IMR-90 (cell line): ENCODE measurements at regions not wholly inside any gene's neighbourhood (a gene's known extent, or its start where the extent isn't known, plus 50 kb on each side); places are given as distances from the start of the nearest gene placed in this dataset.
"Not testable (repeated sequence)": the region's sequence is repeated elsewhere in the genome, so short reads cannot be mapped to it uniquely, and the experiment has no call there.

Experiments used
- CEBPB ChIP-seq: IDR thresholded peaks from 2 replicates; pipeline ENCODE4 v1.6.1; 2012; ENCODE audit warnings: low read depth, low read length, improper control_type of control experiment
- MAFK ChIP-seq: IDR thresholded peaks from 2 replicates; pipeline ENCODE4 v1.6.1; 2012; ENCODE audit warnings: low read depth, low read length, improper control_type of control experiment
- MAZ ChIP-seq: IDR thresholded peaks from 2 replicates; pipeline ENCODE4 v1.6.1; 2012; ENCODE audit warnings: low read depth, mild to moderate bottlenecking, low read length, improper control_type of control experiment, moderate library complexity, borderline replicate concordance
- MXI1 ChIP-seq: IDR thresholded peaks from 2 replicates; pipeline ENCODE4 v1.6.1; 2012; ENCODE audit warnings: low read depth, mild to moderate bottlenecking, low read length, moderate library complexity, borderline replicate concordance
- NFE2L2 ChIP-seq: fragments of 150-350 bp; IDR thresholded peaks from 2 replicates; pipeline ENCODE4 v1.6.1; 2016; ENCODE audit warnings: low read depth, mild to moderate bottlenecking, low read length
- POLR2A ChIP-seq: IDR thresholded peaks from 2 replicates; pipeline ENCODE4 v1.6.1; 2012; ENCODE audit warnings: mild to moderate bottlenecking, low read depth, low read length
- RAD21 ChIP-seq: IDR thresholded peaks from 2 replicates; pipeline ENCODE4 v1.6.1; 2012; ENCODE audit warnings: low read length, improper control_type of control experiment
- SMC3 ChIP-seq: fragments of 150-350 bp; IDR thresholded peaks from 2 replicates; pipeline ENCODE4 v1.6.1; 2016; ENCODE audit warnings: low read depth, mild to moderate bottlenecking, antibody characterized with exemption, low read length, moderate library complexity
- TF ChIP-seq, protein P1 (sequence below): conservative IDR thresholded peaks from 2 replicates; pipeline ENCODE4 v1.5.1; 2012; ENCODE audit warnings: mild to moderate bottlenecking, low read depth, low read length, improper control_type of control experiment
- TF ChIP-seq, protein P2 (sequence below): fragments of 150-350 bp; IDR thresholded peaks from 2 replicates; pipeline ENCODE4 v1.6.1; 2017; ENCODE audit warnings: mild to moderate bottlenecking, antibody characterized with exemption, low read length, low read depth

DNA sequence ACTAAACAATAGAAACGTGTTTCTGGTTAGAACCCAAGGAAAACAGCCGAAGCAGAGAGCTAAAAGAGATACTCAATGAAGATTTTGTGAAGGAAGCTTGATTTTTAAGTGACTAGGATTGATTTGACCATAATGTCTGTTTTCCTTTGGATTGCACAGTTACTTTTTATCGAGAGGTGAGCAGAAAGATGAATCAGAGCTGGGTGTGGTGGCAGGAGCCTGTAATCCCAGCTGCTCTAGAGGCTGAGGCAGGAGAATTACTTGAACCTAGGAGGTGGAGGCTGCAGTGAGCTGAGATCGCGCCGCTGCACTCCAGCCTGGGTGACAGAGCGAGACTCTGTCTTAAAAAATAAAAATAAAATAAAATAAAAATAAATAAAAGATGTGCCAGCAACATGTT is 186.9 kb upstream of the HMHB1 start:
- not testable (repeated sequence) for TF ChIP-seq POLR2A, SMC3, MXI1, RAD21, NFE2L2, CEBPB, MAZ, MAFK
- TF ChIP-seq, protein P1, sequence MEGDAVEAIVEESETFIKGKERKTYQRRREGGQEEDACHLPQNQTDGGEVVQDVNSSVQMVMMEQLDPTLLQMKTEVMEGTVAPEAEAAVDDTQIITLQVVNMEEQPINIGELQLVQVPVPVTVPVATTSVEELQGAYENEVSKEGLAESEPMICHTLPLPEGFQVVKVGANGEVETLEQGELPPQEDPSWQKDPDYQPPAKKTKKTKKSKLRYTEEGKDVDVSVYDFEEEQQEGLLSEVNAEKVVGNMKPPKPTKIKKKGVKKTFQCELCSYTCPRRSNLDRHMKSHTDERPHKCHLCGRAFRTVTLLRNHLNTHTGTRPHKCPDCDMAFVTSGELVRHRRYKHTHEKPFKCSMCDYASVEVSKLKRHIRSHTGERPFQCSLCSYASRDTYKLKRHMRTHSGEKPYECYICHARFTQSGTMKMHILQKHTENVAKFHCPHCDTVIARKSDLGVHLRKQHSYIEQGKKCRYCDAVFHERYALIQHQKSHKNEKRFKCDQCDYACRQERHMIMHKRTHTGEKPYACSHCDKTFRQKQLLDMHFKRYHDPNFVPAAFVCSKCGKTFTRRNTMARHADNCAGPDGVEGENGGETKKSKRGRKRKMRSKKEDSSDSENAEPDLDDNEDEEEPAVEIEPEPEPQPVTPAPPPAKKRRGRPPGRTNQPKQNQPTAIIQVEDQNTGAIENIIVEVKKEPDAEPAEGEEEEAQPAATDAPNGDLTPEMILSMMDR: not testable (repeated sequence)
- TF ChIP-seq, protein P2, sequence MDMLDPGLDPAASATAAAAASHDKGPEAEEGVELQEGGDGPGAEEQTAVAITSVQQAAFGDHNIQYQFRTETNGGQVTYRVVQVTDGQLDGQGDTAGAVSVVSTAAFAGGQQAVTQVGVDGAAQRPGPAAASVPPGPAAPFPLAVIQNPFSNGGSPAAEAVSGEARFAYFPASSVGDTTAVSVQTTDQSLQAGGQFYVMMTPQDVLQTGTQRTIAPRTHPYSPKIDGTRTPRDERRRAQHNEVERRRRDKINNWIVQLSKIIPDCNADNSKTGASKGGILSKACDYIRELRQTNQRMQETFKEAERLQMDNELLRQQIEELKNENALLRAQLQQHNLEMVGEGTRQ: not testable (repeated sequence)
